ENCODE measurements at regions not wholly inside any gene's neighbourhood (a gene's known extent, or its start where the extent isn't known, plus 50 kb on each side); places are given as distances from the start of the nearest gene placed in this dataset.
A peak's percentile ranks its signal among the peaks of the same experiment; 100 is the strongest.
"Not testable (repeated sequence)": the region's sequence is repeated elsewhere in the genome, so short reads cannot be mapped to it uniquely, and the experiment has no call there.

DNA sequence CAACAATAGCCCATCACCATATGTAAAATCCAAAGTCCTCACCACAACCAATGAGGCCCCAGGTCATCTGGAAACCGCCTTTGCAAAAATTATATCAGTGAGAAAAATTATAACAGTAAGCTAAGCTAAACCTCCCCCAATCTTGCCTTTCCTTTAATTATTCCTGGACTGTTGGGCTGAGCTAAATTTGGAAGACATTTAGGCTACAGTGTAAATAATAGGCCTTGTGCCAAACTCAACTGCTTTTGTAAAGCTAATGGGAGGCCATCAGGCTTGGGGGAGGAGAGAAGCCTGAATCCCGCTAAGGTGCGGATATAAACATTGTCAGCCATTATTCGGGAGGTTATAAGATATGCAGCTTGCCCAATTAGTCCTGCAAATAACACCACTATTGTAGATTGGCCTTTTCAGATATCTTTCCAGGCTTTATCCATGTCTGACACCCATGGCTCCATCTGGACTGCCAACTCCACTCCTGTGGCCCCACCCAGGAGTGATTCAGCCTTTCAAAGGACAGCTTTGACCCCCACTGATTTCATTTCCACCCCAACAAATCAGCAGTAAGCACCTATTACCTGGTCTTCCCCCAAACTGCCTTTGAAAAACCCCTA lies 53.0 kb upstream of the CA12 start:
- DNase-seq = no peak

DNA sequence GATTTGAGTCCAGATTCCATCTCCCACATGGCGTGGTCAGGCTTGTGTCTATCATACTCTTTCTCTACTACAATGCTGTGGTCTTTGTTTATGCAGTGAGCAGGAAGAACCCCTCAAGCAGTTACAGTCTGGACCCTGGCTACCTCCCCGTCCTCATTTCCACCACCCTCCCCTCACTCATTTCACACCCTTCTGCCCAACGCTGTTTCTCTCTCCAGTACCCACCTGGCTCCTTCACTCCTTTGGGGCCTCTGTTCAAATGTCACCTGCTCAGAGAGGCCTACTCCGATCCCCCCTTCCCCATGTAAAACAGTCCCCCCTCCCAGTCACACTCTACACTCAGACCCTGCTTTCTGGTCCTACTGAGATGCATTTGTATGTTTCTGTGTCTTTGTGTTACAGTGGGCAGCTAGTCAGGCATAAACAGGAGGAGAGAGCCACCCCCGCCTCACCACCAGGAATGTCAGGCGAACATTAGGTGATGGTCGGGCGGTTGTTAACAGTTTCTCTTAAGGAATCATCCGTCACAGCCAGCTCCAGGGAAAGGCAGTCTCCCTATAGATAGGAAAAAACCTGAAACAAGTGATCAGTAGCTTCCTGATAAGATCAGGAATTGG lies 53.7 kb upstream of the CA12 start:
- DNase-seq = no peak

DNA sequence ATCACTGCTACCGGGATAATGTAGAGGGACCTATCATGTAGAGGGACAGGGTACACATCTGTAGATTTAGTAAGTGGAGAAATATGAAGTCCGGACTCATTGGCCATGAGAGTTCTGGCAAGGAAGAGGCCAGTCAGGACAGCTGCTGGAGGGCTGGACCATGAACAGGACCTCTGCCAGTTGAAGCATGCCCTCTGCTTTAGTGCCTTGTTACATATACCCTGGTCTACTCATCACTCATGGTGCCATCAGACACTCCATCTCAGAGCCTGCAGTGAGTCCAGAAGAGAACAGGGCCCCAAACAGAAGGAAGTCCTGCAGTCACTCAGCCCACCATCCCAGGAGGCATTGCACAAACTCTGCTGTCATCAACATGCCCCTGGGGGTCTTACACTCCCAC lies 54.7 kb upstream of the CA12 start:
- DNase-seq = no peak

DNA sequence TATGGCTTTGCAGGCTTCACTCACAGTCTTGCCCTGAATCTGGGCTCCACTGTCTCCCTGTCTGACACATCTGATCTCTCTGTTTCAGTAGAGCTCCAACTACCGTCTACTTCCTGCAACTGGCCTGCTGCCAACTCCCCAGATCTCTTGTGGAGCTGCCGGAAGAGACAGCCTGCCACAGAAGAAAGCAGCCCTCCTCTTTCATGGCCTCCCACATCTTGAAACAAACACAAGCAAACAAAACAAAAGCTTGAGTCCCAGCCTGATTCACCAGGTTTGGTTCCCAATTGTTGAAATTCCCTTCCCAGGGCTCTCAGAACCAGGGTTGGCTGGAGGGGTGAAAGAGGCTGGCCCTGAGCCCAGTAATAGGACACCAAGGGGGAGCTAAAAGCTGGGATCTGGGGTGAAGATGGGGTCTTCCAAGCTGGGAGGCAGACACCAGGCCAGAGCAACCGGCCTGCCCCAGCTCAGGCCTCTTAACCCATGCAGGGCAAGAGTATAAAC lies 55.3 kb upstream of the CA12 start:
- DNase-seq = no peak

DNA sequence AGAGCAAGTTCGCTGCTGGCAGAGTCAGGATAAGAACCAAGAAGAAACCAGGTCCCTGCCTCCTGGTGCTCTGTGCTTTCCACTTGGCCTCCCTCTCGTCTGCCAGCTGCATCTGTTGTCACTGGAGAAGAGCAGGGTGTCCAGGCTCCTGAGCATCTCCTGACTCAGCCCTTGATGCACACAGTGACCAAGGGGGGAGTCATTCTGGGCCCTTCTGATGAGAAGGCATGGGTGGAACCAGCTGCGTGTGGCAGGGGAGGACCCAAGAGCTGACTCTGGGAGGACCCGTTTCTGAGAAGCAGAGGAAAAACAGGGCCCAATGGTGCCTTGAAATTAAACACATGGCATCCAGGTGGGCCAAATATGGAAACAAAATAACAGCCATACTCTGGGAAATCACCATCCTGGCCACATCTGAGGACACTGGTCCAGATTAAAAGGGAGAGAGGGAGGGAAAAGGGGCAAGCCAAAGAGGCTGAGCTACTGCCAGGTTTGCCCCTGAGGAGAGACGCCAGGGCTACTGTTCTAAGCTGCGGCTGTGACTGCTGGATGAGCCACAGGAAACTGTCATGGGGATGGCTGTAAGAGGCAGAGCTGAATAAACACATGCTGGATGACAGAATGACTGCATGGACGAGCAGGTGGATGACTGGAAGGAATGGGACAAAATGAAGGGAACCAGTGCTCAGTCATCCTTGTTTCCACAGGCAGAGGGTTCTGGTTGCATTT lies 58.1 kb upstream of the CA12 start:
- no peak for DNase-seq

DNA sequence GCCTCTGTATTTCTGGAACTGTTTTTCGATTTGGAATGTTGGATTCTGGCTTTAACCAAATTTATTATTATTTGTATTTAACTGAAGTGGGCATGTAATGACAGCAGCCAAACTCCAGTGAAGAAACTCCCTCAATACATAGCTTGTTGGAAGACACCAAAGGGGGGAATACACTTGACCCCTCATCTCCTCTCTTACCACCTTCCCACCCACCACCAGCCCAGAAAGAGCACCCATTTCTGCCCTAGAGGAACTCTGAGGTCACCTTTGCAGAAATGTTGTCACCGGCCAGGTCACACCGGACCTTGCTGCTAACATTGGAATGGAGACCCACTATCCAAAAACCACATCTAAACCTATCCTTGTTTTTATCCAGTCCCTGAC lies 58.6 kb upstream of the CA12 start:
- no peak for DNase-seq

DNA sequence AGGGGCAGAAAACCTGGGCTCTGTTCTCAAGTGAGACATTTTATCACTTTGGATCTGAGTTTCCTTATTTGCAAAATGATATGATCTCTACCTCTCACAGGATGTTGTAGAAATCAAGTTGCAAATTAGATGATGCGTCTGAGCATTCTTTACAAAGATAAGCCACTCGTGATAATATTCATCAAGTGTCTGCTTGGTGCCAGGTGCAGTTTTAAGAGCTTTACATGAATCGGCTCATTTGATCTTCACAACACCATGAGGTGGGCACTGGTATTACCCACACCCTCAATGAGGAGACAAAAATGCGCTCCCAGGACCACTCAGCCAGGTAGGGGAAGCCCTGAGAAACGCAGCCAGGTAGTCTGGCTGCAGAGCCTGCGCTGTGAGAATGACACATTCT lies 59.1 kb upstream of the CA12 start:
- no peak for DNase-seq

DNA sequence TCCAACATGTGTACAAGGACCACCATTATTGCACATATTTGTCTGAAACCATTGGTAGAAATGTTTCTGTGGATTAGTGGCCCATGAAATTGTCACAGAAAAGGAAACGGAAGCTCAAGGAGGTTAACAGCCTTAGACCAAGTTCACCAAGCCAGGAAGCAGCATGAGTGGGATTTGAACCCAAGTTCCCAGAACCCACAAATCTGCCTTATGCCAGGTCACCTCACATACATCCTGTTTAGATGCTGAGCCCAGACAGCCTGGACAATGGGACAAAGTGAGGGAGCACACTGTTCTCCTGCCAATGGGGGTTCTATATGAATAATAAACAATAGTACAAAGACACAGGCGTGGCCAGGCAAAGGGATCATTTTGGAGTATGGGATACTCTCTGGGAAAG lies 59.6 kb upstream of the CA12 start:
- no peak for DNase-seq

DNA sequence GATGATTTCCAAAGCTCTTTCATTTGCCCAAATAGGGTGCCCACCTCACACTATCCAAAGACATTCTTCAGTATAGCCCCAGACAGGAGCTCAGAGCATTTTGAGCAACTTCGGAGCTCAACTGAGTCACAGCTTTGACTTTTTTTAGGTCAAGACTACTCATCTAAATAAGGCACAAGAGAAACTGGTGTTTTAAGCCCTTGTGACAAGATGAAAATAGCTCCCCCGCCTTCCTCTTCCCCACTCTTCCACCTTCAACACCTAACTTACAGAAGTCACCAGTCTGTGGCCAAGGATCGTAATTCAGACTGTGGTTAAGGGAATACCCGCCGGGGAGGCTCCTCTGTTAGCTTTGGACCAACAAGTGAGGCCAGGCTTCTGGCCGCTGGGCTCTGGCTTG lies 60.4 kb upstream of the CA12 start:
- DNase-seq = no peak

DNA sequence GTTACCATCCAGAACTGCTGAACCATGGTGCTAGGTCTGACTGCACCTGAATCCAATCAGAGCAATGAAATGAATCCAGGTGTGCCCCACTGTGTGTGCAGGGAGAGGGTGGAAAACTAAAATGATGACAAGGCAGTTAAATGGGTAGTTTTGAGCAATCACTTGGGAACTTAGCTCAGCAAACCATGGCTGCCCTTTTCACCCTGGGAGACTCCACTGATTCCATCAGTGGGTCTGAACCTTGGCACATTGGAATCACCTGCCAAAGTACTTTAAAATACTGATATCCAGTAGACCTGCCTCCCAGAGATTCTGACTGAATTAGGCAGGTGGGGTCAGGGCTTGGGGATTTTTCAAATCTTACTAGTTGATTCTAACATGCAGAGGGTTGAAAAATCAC lies 59.8 kb upstream of the USP3 start:
- no peak for DNase-seq

DNA sequence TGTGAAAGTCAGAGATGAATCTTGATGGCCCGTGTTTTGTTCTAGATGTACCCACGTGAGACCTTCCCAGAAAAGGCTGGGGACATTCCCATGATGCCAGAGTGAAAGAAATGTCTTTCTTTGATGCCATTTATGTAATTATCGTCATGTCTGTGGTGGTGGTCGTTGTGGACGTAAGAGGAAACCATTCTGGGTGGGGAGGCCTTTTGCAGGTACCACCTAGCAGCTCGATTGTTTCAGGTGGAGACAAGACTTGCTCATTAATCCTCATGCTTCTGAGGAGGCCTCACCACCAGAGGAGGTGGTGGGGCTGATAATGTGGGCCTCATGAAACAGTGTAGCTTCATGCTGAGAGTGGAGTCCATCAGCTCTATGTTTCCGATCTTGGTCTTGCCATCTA lies 58.1 kb upstream of the USP3 start:
- no peak for DNase-seq

DNA sequence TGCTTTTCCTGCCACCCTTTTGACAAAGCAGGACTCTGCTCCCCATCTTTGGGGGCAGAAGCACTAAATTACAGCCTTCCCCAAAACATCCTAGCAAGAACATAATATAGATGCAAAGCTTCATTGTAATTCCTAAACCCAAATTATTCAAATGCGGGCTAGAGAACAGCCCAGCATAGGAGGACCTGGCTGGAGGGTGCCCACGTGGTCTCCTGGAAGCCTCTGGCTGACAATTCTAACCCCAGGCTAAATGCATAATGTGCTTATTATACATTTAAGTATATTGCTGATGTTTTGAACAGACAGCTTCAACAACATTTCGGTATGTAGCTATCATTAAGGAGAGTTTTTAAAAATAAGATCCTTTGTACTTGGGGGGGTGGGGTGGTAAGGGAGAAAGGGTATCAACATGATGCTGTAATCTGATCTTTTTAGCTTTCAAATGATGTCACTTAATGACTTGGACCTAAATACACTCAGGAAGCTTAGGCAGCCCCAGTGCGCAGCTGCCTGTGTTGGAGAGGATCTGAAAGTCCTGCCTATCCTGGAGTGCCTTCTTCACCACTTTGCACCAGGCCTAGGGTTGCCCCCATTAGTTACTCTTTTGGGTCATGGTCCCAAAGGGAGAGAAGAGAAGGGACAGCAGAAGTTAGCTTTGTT lies 57.2 kb upstream of the USP3 start:
- DNase-seq = no peak

DNA sequence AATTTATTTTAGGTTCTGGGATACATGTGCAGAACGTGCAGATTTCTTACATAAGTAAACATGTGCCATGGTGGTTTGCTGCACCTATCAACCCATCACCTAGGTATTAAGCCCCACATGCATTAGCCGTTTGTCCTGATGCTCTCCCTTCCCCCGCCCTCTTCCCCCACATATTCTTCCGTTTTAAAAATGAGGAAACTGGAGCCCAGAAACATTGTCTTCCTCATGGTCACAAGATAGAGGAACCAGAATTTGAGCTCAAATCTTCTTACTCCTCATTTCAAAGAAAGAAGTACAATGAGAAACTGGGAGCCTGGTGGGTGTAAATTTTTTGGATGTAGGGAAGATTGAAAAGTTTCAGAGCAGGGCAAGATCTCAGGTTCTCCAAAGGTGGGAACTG lies 56.1 kb upstream of the USP3 start:
- no peak for DNase-seq

DNA sequence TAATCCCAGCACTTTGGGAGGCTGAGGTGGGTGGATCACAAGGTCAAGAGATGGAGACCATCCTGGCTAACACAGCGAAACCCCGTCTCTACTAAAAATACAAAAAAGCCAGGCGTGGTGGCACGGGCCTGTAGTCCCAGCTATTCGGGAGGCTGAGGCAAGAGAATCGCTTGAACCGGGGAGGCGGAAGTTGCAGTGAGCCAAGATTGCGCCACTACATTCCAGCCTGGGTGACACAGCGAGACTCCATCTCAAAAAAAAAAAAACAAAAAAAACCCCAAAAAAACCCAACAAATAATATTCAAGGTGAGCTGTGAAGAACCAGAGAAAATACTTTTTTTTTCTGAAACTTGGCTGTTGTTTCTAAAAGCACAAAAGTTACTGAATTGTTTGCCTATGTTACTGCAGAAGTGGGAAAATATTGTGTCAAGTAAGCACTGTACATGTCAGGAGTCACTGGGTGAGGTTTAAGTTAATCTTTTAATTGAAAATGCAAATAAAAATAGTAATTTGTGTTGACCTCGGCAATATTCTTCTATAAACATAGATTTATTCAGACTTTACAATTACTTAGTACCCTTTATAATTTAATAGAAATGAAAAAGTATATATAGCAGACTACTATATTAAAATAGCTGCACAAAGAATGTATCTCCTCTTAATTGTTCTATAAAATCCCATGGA lies 55.4 kb upstream of the USP3 start:
- DNase-seq = not testable (repeated sequence)

DNA sequence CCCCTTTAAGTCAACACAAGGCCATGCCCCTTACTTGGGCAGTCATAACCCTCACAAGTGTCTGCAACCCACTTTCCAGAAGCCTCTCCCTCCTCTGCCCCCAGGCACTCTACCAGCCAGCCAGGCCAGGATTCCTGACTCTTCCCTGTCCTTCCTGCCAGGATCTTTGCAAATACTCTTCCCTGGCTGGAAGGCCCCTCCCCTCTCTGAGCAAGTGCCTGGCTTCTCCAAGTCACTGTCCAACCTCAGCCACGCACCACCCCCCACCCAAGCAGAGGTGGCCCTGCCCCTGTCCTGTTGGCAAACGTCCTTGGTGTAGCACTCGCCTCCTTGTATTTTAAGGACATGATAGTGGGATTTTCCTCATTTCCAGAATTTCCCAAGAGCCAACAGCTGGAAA lies 54.7 kb upstream of the USP3 start:
- DNase-seq = peak; percentile 97

DNA sequence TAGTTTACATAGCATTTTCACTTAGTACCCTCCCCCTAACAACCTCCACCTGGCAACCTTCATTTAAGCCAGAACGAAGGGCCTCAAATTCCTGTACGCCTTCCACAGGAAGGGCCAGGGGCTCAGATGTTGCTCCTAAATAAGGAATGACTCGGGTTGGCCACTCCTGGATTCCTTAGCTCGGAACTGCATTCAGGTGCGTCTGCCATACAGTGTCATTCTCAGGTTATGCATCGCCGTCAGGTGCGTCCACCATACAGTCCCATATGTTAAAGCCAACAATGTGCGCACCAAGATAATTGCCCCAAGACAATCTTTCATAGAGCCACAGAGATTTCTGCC lies 53.5 kb upstream of the USP3 start:
- peak; percentile 68 for DNase-seq

DNA sequence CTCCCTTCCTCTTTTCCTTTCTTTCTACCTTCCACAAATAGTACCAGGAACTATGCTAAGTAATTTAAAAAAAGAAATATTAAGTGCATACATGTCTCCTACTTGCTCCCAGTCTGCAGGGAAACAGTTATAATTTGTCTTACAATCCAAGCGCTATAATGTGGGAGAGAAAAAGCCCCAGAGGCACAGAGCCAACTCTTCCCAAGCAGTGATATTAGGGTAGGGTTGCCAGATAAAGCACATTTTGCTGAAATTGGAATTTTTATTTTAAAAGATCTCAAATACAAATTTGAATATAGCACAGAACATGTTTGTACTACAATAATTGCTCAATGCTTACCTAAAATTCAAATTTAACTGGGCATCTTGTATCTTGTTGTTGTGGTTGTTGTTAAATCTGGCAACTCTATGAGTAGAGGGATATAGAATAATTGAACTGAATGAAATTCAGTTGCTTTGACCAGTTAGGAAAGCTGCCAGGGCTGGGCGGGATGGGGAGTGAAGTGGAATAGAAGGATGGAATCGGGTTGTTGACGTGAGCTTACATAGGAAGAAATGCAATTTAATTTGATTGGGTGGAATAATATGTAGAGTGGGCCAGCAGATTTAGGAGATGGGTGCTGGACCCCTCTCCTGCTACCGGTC lies 52.6 kb upstream of the USP3 start:
- DNase-seq = no peak

DNA sequence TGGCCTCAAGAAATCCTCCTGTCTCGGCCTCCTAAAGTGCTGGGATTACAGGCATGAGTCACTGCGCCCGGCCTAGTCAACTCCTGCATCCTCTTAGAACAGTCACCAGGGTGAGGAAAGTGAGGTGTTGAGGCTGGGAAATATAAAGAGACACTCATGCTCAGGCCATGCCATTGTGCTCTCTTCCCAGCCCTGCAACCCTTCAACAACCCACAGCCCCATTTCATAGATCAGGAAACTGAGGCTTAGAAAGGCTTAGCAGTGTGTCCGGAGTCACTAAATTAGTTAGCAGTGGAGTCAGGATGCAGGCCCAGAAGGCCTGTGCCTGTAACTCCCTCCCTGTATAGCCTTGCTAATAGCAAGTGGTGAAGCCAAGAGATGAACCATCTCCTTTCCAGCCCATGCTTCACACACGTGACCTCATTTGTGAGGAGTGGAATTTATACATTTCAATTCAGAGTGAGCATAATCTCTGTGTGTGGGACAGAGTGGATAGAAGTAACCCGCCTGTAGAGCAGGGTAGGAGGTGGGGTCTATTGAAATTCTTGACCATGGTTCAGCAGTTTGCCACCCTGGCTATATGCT lies 51.7 kb upstream of the USP3 start:
- DNase-seq = no peak

DNA sequence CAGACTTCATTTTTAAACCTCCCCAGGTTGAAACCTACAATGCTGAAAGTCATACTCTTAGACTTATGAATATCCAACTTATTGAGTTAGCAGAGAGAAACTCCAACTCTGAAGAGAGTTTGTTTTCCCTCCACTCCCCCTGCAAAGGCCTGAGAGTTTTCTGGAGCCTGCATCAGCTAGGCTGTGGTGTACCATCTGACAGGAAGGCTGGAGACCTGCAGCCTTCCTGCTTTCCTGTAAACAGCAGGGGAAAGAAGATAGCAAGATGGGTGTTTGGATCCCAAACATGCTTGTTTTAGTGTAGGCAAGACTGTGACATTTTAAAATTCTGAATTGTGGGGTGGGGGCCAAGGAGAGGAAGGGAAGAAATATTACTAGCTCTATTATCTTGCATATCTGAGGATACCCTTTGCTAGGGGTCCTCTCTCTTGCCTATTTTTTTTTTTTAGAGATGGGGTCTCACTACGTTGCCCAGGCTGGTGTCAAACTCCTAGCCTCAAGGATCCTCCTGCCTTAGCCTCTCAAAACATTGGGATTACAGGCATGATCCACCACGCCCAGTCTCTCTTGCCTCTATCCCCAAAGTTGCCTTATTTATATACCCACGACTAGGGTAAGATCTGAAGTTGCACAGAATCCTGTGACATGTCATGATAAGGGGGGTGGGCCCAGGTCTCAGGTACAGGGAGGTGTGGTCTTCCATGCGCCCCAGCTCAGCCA lies 51.0 kb upstream of the USP3 start:
- no peak for DNase-seq

DNA sequence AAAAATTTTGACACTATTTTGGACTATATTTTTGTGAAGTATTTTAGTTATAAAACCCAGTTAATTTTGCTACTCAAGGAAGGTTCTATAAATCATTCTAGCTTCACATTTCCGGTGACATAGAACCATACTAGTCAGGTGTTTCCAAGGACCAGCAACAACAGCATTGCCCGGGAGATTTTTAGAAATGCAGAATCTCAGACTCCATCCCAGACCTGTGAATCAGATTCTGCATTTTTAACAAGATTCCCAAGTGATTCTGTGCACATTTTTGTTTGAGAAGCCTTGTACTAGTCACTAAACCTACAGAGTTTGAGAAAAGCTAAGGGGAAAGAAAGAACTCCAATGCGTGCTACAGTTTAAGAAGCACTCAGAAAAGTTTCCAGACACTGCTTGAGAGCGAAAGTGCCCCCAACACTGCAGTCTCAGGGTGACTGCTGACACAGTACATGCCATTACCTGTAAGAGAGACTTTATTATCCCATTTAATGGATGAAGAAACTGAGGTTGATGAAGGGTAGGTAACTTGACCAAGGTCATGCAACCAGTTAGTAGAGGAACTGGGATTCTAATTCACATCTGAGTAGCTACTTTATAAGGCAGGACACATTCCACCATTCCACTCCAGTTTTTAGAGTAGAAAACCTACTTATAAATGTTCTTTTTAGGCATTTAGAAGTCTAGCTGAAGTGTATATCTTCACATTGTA lies 49.7 kb upstream of the USP3 start:
- DNase-seq = no peak

Data from islet precursor cell (in vitro differentiated cells).